ENCODE measurements at regions not wholly inside any gene's neighbourhood (a gene's known extent, or its start where the extent isn't known, plus 50 kb on each side); places are given as distances from the start of the nearest gene placed in this dataset.

- no peaks in the 10 kb centered on the region for H3K36me3 ChIP-seq (replicated peaks)
- in situ Hi-C loops (cut with HindIII; ENCODE audit: low pct_ligation_motif_present, low sequenced_read_pairs): no loop called here
- no peak for TF ChIP-seq CTCF (IDR thresholded peaks at IDR 0.05; ENCODE audit: low read depth, low read length, missing control alignments)
- DNase-seq: no peak
- H3K27ac ChIP-seq: no peak overlapping the region
- H3K4me3 ChIP-seq (ENCODE audit: low read depth, low read length): no peak overlapping the region
- H3K27me3 ChIP-seq (replicated peaks): no peaks in the 10 kb centered on the region
Measured at GRCh38 chr9:73839471-73839870, 657.7 kb upstream of the RORB start.

- Histone ChIP-seq H3K27ac (no peak overlapping the region), H3K36me3 (replicated peaks) (no peaks in the 10 kb centered on the region), H3K27me3 (replicated peaks) (no peaks in the 10 kb centered on the region), H3K4me3 (ENCODE audit: low read depth, low read length) (no peak overlapping the region)
- no peak for TF ChIP-seq CTCF (IDR thresholded peaks at IDR 0.05; ENCODE audit: low read depth, low read length, missing control alignments)
- no peak for DNase-seq
- in situ Hi-C loops (cut with HindIII; ENCODE audit: low pct_ligation_motif_present, low sequenced_read_pairs): no loop called here
Measured at GRCh38 chr9:73841018-73841417, 656.1 kb upstream of the RORB start.

- Histone ChIP-seq H3K27ac (no peak overlapping the region), H3K4me3 (ENCODE audit: low read depth, low read length) (no peak overlapping the region), H3K36me3 (replicated peaks) (no peaks in the 10 kb centered on the region), H3K27me3 (replicated peaks) (no peaks in the 10 kb centered on the region)
- DNase-seq: no peak
- no peak for TF ChIP-seq CTCF (IDR thresholded peaks at IDR 0.05; ENCODE audit: low read depth, low read length, missing control alignments)
- in situ Hi-C loops (cut with HindIII; ENCODE audit: low pct_ligation_motif_present, low sequenced_read_pairs): no loop called here
Measured at GRCh38 chr9:73844135-73844534, 653.0 kb upstream of the RORB start.

- DNase-seq: no peak
- in situ Hi-C loops (cut with HindIII; ENCODE audit: low pct_ligation_motif_present, low sequenced_read_pairs): no loop called here
- Histone ChIP-seq H3K27me3 (replicated peaks) (no peaks in the 10 kb centered on the region), H3K36me3 (replicated peaks) (no peaks in the 10 kb centered on the region), H3K4me3 (ENCODE audit: low read depth, low read length) (no peak overlapping the region), H3K27ac (no peak overlapping the region)
- TF ChIP-seq CTCF (IDR thresholded peaks at IDR 0.05; ENCODE audit: low read depth, low read length, missing control alignments): no peak
Measured at GRCh38 chr9:73845539-73845938, 651.6 kb upstream of the RORB start.

GRCh38 chr9:73845954-73846690, 651.0 kb upstream of the RORB start:
- TF ChIP-seq CTCF (IDR thresholded peaks at IDR 0.05; ENCODE audit: low read depth, low read length, missing control alignments): no peak
- H3K36me3 ChIP-seq (replicated peaks): no peaks in the 10 kb centered on the region
- no peaks in the 10 kb centered on the region for H3K27me3 ChIP-seq (replicated peaks)
- DNase-seq: no peak
- in situ Hi-C loops (cut with HindIII; ENCODE audit: low pct_ligation_motif_present, low sequenced_read_pairs): no loop called here
- no peak overlapping the region for H3K4me3 ChIP-seq (ENCODE audit: low read depth, low read length)
- H3K27ac ChIP-seq: no peak overlapping the region

- in situ Hi-C loops (cut with HindIII; ENCODE audit: low pct_ligation_motif_present, low sequenced_read_pairs): no loop called here
- Histone ChIP-seq H3K4me3 (ENCODE audit: low read depth, low read length) (no peak overlapping the region), H3K27me3 (replicated peaks) (no peaks in the 10 kb centered on the region), H3K36me3 (replicated peaks) (no peaks in the 10 kb centered on the region), H3K27ac (no peak overlapping the region)
- no peak for DNase-seq
- TF ChIP-seq CTCF (IDR thresholded peaks at IDR 0.05; ENCODE audit: low read depth, low read length, missing control alignments): no peak
Measured at GRCh38 chr9:73847536-73847935, 649.6 kb upstream of the RORB start.

All from brain microvascular endothelial cell (primary cell).